ENCODE measurements at regions not wholly inside any gene's neighbourhood (a gene's known extent, or its start where the extent isn't known, plus 50 kb on each side); places are given as distances from the start of the nearest gene placed in this dataset.

GRCh38 chr5:1667648-1668140 is 131.9 kb downstream of the MRPL36 start:
- no peak overlapping the region for H3K4me3 ChIP-seq (ENCODE audit: low read depth, low read length)
- POLR2A ChIA-PET, result no interaction called here
- no peak for DNase-seq (ENCODE audit: low read depth, low spot score)
- CTCF ChIA-PET, result no interaction called here
- no peak for TF ChIP-seq CTCF (IDR thresholded peaks at IDR 0.05; ENCODE audit: insufficient read depth, low read length, missing control alignments)

GRCh38 chr5:1666812-1667588 is 132.6 kb downstream of the MRPL36 start:
- peak; percentile 50 for TF ChIP-seq CTCF (IDR thresholded peaks at IDR 0.05; ENCODE audit: insufficient read depth, low read length, missing control alignments)
- DNase-seq (ENCODE audit: low read depth, low spot score), result no peak
- CTCF ChIA-PET, result no interaction called here
- POLR2A ChIA-PET, result no interaction called here
- no peak overlapping the region for H3K4me3 ChIP-seq (ENCODE audit: low read depth, low read length)

- no peak overlapping the region for H3K4me3 ChIP-seq (ENCODE audit: low read depth, low read length)
- ChIA-PET POLR2A (no interaction called here), CTCF (no interaction called here)
- no peak for DNase-seq (ENCODE audit: low read depth, low spot score)
- TF ChIP-seq CTCF (IDR thresholded peaks at IDR 0.05; ENCODE audit: insufficient read depth, low read length, missing control alignments), result no peak
These were observed 133.4 kb downstream of the MRPL36 start for GRCh38 chr5:1666221-1666620.

GRCh38 chr5:1665803-1666202 is 133.8 kb downstream of the MRPL36 start:
- no peak for TF ChIP-seq CTCF (IDR thresholded peaks at IDR 0.05; ENCODE audit: insufficient read depth, low read length, missing control alignments)
- CTCF ChIA-PET, result no interaction called here
- no peak for DNase-seq (ENCODE audit: low read depth, low spot score)
- POLR2A ChIA-PET, result no interaction called here
- H3K4me3 ChIP-seq (ENCODE audit: low read depth, low read length), result no peak overlapping the region

- CTCF ChIA-PET, result interaction anchor here (1.8 kb wide), 1 partner anchor 11 kb away, joined by 6 read pairs; no protein-coding TSS in a partner anchor
- POLR2A ChIA-PET, result no interaction called here
- H3K4me3 ChIP-seq (ENCODE audit: low read depth, low read length), result no peak overlapping the region
- no peak for DNase-seq (ENCODE audit: low read depth, low spot score)
- TF ChIP-seq CTCF (IDR thresholded peaks at IDR 0.05; ENCODE audit: insufficient read depth, low read length, missing control alignments), result no peak
These were observed 134.4 kb downstream of the MRPL36 start for GRCh38 chr5:1665231-1665630.

GRCh38 chr5:1663186-1663585 is 136.5 kb downstream of the MRPL36 start:
- TF ChIP-seq CTCF (IDR thresholded peaks at IDR 0.05; ENCODE audit: insufficient read depth, low read length, missing control alignments), result no peak
- H3K4me3 ChIP-seq (ENCODE audit: low read depth, low read length), result no peak overlapping the region
- ChIA-PET CTCF (no interaction called here), POLR2A (no interaction called here)
- no peak for DNase-seq (ENCODE audit: low read depth, low spot score)
